ENCODE measurements at regions not wholly inside any gene's neighbourhood (a gene's known extent, or its start where the extent isn't known, plus 50 kb on each side); places are given as distances from the start of the nearest gene placed in this dataset.

GRCh38 chr10:21463436-21463835 is 62.0 kb downstream of the SKIDA1 start:
- TF ChIP-seq SIX5 (IDR thresholded peaks at IDR 0.05; ENCODE audit: low read depth, low read length) = no peak
- TF ChIP-seq CREB1 (IDR thresholded peaks at IDR 0.05) = no peak
- no peak for TF ChIP-seq GABPA (IDR thresholded peaks at IDR 0.05; ENCODE audit: borderline replicate concordance, insufficient read depth, low read length)
- no peak for TF ChIP-seq KDM5A (IDR thresholded peaks at IDR 0.05; ENCODE audit: low read length)
- POLR2A ChIA-PET (ENCODE audit: partially characterized antibody) = interaction anchor here (0.7 kb wide), 1 partner anchor 325 kb away, joined by 3 read pairs; no protein-coding TSS in a partner anchor
- no peaks in the 10 kb centered on the region for H3K27me3 ChIP-seq (replicated peaks in 1 of 4; ENCODE audit: control insufficient read depth in 3 of 4, extremely low read depth in 1 of 4, insufficient read depth in 3 of 4, low read length in 3 of 4)
- no peak overlapping the region for H2BK15ac ChIP-seq (ENCODE audit: low read length)
- no peak overlapping the region for H2BK20ac ChIP-seq (ENCODE audit: low read length)
- H3K4me3 ChIP-seq (ENCODE audit: extremely low read depth in 1 of 4, insufficient read depth in 2 of 4, low read depth in 3 of 4, low read length in 4 of 4) = no peak overlapping the region
- H3K23ac ChIP-seq (ENCODE audit: insufficient read length) = no peak overlapping the region
- H2BK120ac ChIP-seq (replicated peaks; ENCODE audit: low read depth, low read length) = no peak overlapping the region
- FAIRE-seq = no peak
- no peak overlapping the region for H3K9ac ChIP-seq (replicated peaks in 1 of 4; ENCODE audit: extremely low read depth in 1 of 4, low read depth in 3 of 4, low read length in 3 of 4)
- no peaks in the 10 kb centered on the region for H3K4me1 ChIP-seq (replicated peaks in 1 of 4; ENCODE audit: control insufficient read depth in 3 of 4, insufficient read depth in 4 of 4, low read length in 3 of 4)
- no peak overlapping the region for H3K4me2 ChIP-seq (ENCODE audit: insufficient read depth in 1 of 2, low read depth in 2 of 2, low read length in 2 of 2)
- 89% methylated on average over 3 of the region's 3 CpGs; no CpG with 5 or more reads in 1 of the 2 experiments for WGBS, 2 experiments (ENCODE audit: extremely low coverage in 1 of 2, insufficient coverage in 1 of 2, insufficient read length in 1 of 2, insufficient replicate concordance in 2 of 2, low coverage in 1 of 2, low lambda C conversion rate in 2 of 2, missing lambda C conversion rate in 1 of 2)
- no peak overlapping the region for H3K14ac ChIP-seq (ENCODE audit: insufficient read length)
- H3K56ac ChIP-seq (replicated peaks; ENCODE audit: insufficient read length, low read depth, low read length) = no peak overlapping the region
- no peak overlapping the region for H2BK5ac ChIP-seq (ENCODE audit: low read depth, low read length)
- no peaks in the 10 kb centered on the region for H3K9me3 ChIP-seq (ENCODE audit: insufficient read depth in 2 of 2, low read depth in 1 of 2, low read length in 1 of 2)
- no peak overlapping the region for H3K4ac ChIP-seq (replicated peaks; ENCODE audit: insufficient read length, low read depth, low read length)
- H3K36me3 ChIP-seq (ENCODE audit: control insufficient read depth in 2 of 4, insufficient read depth in 4 of 4, low read length in 3 of 4) = no peaks in the 10 kb centered on the region
- no peaks in the 10 kb centered on the region for H3K79me2 ChIP-seq (ENCODE audit: control insufficient read depth in 1 of 2, insufficient read depth in 2 of 2, low read length in 2 of 2)
- no peak for DNase-seq (ENCODE audit: low read depth in 1 of 2, low spot score in 2 of 2)
- H4K8ac ChIP-seq (ENCODE audit: extremely low read depth, insufficient read depth, low read length) = no peak overlapping the region
- no peak overlapping the region for H2AFZ ChIP-seq (ENCODE audit: low read length)
- no peak overlapping the region for H3K18ac ChIP-seq (ENCODE audit: extremely low read depth, low read length)
- no peaks in the 10 kb centered on the region for H3K79me1 ChIP-seq (ENCODE audit: low read depth, low read length)
- H2AK5ac ChIP-seq (ENCODE audit: low read depth, low read length) = no peak overlapping the region
- no peak overlapping the region for H3K27ac ChIP-seq (ENCODE audit: low read depth, low read length)
- CTCF ChIA-PET (ENCODE audit: partially characterized antibody) = interaction anchor here (0.9 to 1.2 kb wide), 2 partner anchors 31 to 185 kb away, joined by 3 to 5 read pairs; no protein-coding TSS in a partner anchor
- no peak overlapping the region for H2BK12ac ChIP-seq (ENCODE audit: low read depth, low read length)
- no peak overlapping the region for H4K91ac ChIP-seq (replicated peaks; ENCODE audit: insufficient read length, low read length)
- H4K20me1 ChIP-seq (replicated peaks in 1 of 2; ENCODE audit: control insufficient read depth in 1 of 2, insufficient read depth in 2 of 2, low read length in 2 of 2) = no peaks in the 10 kb centered on the region
- H3K23me2 ChIP-seq (ENCODE audit: low read depth, low read length) = no peaks in the 10 kb centered on the region
- H4K5ac ChIP-seq (ENCODE audit: insufficient read length, low read depth, low read length) = no peak overlapping the region
